Stimulated activated CD8-positive, alpha-beta memory T cell treated with anti-CD3 and anti-CD28 coated beads, Interleukin-7, amount 100 ng/mL, for 24 hours (primary cell): ENCODE measurements at regions not wholly inside any gene's neighbourhood (a gene's known extent, or its start where the extent isn't known, plus 50 kb on each side); places are given as distances from the start of the nearest gene placed in this dataset.

Experiments
- DNase-seq: peaks from one replicate; pipeline ENCODE4 v3.0.0-alpha.2; 2020; ENCODE audit warnings: low read depth

- DNase-seq, result peak; percentile 86
These were observed 123.3 kb upstream of the GADD45A start for GRCh38 chr1:67561704-67562113.

GRCh38 chr1:67563684-67564083 lies 121.3 kb upstream of the GADD45A start:
- DNase-seq, result no peak

- DNase-seq, result no peak
These were observed 120.8 kb upstream of the GADD45A start for GRCh38 chr1:67564193-67564592.

GRCh38 chr1:67566803-67567377 lies 118.1 kb upstream of the GADD45A start:
- no peak for DNase-seq

- DNase-seq, result no peak
These were observed 114.4 kb upstream of the GADD45A start for GRCh38 chr1:67570486-67571143.

- no peak for DNase-seq
These were observed 113.6 kb upstream of the GADD45A start for GRCh38 chr1:67571406-67571805.

GRCh38 chr1:67571901-67572593 lies 113.0 kb upstream of the GADD45A start:
- no peak for DNase-seq

- no peak for DNase-seq
These were observed 112.3 kb upstream of the GADD45A start for GRCh38 chr1:67572594-67573221.

GRCh38 chr1:67573311-67573872 lies 111.6 kb upstream of the GADD45A start:
- no peak for DNase-seq

GRCh38 chr1:67574221-67574620 lies 110.8 kb upstream of the GADD45A start:
- no peak for DNase-seq

GRCh38 chr1:67575861-67576260 lies 109.1 kb upstream of the GADD45A start:
- no peak for DNase-seq

- no peak for DNase-seq
These were observed 108.5 kb upstream of the GADD45A start for GRCh38 chr1:67576474-67576873.

GRCh38 chr1:67577646-67578045 lies 107.4 kb upstream of the GADD45A start:
- DNase-seq, result no peak

- DNase-seq, result no peak
These were observed 106.5 kb upstream of the GADD45A start for GRCh38 chr1:67578397-67579020.

- DNase-seq, result no peak
These were observed 105.2 kb upstream of the GADD45A start for GRCh38 chr1:67579623-67580394.

GRCh38 chr1:67580691-67581403 lies 104.2 kb upstream of the GADD45A start:
- no peak for DNase-seq

GRCh38 chr1:67582625-67583461 lies 102.2 kb upstream of the GADD45A start:
- no peak for DNase-seq

- no peak for DNase-seq
These were observed 101.5 kb upstream of the GADD45A start for GRCh38 chr1:67583462-67583950.

- no peak for DNase-seq
These were observed 100.1 kb upstream of the GADD45A start for GRCh38 chr1:67584938-67585337.

- DNase-seq, result no peak
These were observed 98.4 kb upstream of the GADD45A start for GRCh38 chr1:67586596-67586995.
